ENCODE measurements at regions not wholly inside any gene's neighbourhood (a gene's known extent, or its start where the extent isn't known, plus 50 kb on each side); places are given as distances from the start of the nearest gene placed in this dataset.

DNA sequence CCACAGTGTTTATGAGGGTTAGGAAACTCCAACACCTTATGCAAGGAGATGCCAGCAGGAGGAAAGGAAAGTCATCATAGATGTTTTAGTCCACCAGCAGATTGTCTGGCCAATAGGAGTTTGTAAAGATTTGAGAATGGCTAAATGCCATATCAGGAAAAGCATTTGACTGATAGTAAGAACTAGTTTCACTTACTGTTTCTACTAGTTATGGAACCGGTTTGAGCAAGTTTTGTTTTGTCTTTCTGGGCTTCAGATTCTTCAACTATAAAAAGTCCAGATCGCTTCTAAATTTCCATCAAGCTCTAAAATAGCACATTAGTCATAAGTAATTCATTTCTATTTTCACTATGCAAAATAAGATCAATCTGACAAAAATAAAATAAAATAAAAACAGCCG lies 254.8 kb upstream of the TMCO5A start:
- H3K27me3 ChIP-seq (ENCODE audit: insufficient read depth, low read length): no peaks in the 10 kb centered on the region
- no peaks in the 10 kb centered on the region for H3K36me3 ChIP-seq (ENCODE audit: insufficient read depth, low read length)
- H3K79me2 ChIP-seq (ENCODE audit: control insufficient read depth, insufficient read depth, low read length, unreplicated experiment): no peaks in the 10 kb centered on the region
- H2AFZ ChIP-seq (ENCODE audit: low read length, unreplicated experiment): no peak overlapping the region
- H3K4me1 ChIP-seq (ENCODE audit: control insufficient read depth, insufficient read depth, low read length, unreplicated experiment): no peaks in the 10 kb centered on the region
- H3K27ac ChIP-seq (ENCODE audit: low read depth, low read length): no peak overlapping the region
- no peak overlapping the region for H3K4me3 ChIP-seq (ENCODE audit: low read depth, low read length)

GRCh38 chr15:37682304-37682703 lies 252.1 kb upstream of the TMCO5A start:
- no peaks in the 10 kb centered on the region for H3K4me1 ChIP-seq (ENCODE audit: control insufficient read depth, insufficient read depth, low read length, unreplicated experiment)

DNA sequence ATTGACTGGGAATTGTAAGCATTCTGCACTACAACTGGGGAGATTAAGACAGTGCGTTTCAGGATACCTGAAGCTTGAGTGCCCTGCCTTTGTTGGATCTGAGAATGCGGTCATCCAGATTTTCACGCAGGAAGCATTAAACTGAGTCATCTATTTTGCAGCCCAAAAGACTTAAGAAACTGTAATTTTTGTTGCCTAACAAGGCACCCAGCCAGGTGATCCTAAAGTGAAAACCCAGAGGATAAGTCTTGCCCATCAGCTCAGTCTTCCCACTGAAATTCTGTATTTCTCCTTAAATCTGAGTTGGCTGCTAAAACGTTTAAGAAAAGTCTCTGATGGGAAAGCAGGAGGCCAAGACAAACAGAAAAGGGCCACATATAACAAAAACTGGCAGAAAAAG lies 242.5 kb upstream of the TMCO5A start:
- H3K36me3 ChIP-seq (ENCODE audit: insufficient read depth, low read length): no peaks in the 10 kb centered on the region
- peaks cover 10% of the 10 kb centered on the region; the same call in 1 of the 2 replicates for H3K27me3 ChIP-seq (ENCODE audit: insufficient read depth, low read length)
- H3K4me1 ChIP-seq (ENCODE audit: control insufficient read depth, insufficient read depth, low read length, unreplicated experiment): no peaks in the 10 kb centered on the region
- H3K4me3 ChIP-seq (ENCODE audit: low read depth, low read length): no peak overlapping the region
- no peak overlapping the region for H2AFZ ChIP-seq (ENCODE audit: low read length, unreplicated experiment)
- H3K27ac ChIP-seq (ENCODE audit: low read depth, low read length): no peak overlapping the region
- H3K79me2 ChIP-seq (ENCODE audit: control insufficient read depth, insufficient read depth, low read length, unreplicated experiment): no peaks in the 10 kb centered on the region

More at GRCh38 chr15:37682304-37682703, 252.1 kb upstream of the TMCO5A start:
- H2AFZ ChIP-seq (ENCODE audit: low read length, unreplicated experiment): no peak overlapping the region
- H3K27ac ChIP-seq (ENCODE audit: low read depth, low read length): no peak overlapping the region
- no peaks in the 10 kb centered on the region for H3K27me3 ChIP-seq (ENCODE audit: insufficient read depth, low read length)
- H3K79me2 ChIP-seq (ENCODE audit: control insufficient read depth, insufficient read depth, low read length, unreplicated experiment): no peaks in the 10 kb centered on the region
- no peaks in the 10 kb centered on the region for H3K36me3 ChIP-seq (ENCODE audit: insufficient read depth, low read length)
- no peak overlapping the region for H3K4me3 ChIP-seq (ENCODE audit: low read depth, low read length)

- no peaks in the 10 kb centered on the region for H3K4me1 ChIP-seq (ENCODE audit: control insufficient read depth, insufficient read depth, low read length, unreplicated experiment)
- no peaks in the 10 kb centered on the region for H3K79me2 ChIP-seq (ENCODE audit: control insufficient read depth, insufficient read depth, low read length, unreplicated experiment)
- H3K36me3 ChIP-seq (ENCODE audit: insufficient read depth, low read length): no peaks in the 10 kb centered on the region
- H2AFZ ChIP-seq (ENCODE audit: low read length, unreplicated experiment): no peak overlapping the region
- H3K27me3 ChIP-seq (ENCODE audit: insufficient read depth, low read length): peaks cover 10% of the 10 kb centered on the region; the same call in 1 of the 2 replicates
- H3K4me3 ChIP-seq (ENCODE audit: low read depth, low read length): no peak overlapping the region
- H3K27ac ChIP-seq (ENCODE audit: low read depth, low read length): no peak overlapping the region
Measured at GRCh38 chr15:37693926-37694325, 240.5 kb upstream of the TMCO5A start.

DNA sequence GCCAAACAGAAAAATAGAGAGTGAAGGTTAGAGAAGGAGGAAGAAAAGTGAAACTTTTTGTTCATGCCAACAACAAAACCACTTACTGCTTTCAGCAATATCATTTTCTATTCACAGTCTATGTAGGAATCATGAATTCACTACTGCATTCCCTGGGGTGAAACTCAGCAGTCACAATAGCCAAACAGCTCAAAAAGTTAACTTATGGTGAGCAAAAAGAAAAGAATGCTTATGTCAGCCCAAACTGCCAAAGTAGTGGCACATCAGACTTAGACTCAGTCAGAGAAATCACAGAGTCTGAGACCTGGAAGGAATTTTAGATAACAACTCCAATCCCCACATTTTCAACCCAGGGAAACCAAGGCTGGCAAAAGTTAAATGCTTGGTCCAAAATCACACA lies 238.7 kb upstream of the TMCO5A start:
- Histone ChIP-seq H3K27ac (ENCODE audit: low read depth, low read length) (no peak overlapping the region), H3K79me2 (ENCODE audit: control insufficient read depth, insufficient read depth, low read length, unreplicated experiment) (no peaks in the 10 kb centered on the region), H3K4me3 (ENCODE audit: low read depth, low read length) (no peak overlapping the region), H3K27me3 (ENCODE audit: insufficient read depth, low read length) (no peaks in the 10 kb centered on the region), H2AFZ (ENCODE audit: low read length, unreplicated experiment) (no peak overlapping the region), H3K36me3 (ENCODE audit: insufficient read depth, low read length) (no peaks in the 10 kb centered on the region), H3K4me1 (ENCODE audit: control insufficient read depth, insufficient read depth, low read length, unreplicated experiment) (no peaks in the 10 kb centered on the region)

DNA sequence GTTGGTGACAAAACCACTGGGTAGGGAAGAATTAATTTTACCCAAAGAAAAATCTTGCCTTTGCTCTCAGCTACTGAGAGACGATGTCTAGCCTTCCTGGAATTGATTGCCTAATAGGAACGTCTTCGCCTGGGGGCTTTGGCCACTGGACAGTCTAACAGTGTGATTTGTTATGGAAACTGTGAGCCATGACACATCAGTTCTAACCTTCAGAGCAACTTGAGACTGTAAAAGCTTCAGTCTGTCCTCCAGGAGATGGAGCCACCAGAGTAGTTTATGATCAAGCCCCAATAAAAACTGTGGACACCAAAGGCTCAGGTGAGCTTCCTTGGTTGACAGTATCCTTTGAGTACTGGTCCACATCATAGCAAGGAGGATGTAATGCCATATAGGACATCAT lies 235.8 kb upstream of the TMCO5A start:
- Histone ChIP-seq H3K4me1 (ENCODE audit: control insufficient read depth, insufficient read depth, low read length, unreplicated experiment) (no peaks in the 10 kb centered on the region), H2AFZ (ENCODE audit: low read length, unreplicated experiment) (no peak overlapping the region), H3K79me2 (ENCODE audit: control insufficient read depth, insufficient read depth, low read length, unreplicated experiment) (no peaks in the 10 kb centered on the region), H3K27me3 (ENCODE audit: insufficient read depth, low read length) (0 out of 2 replicates have a peak, but pooled peaks cover 2% of the 10 kb centered on the region), H3K27ac (ENCODE audit: low read depth, low read length) (no peak overlapping the region), H3K4me3 (ENCODE audit: low read depth, low read length) (no peak overlapping the region), H3K36me3 (ENCODE audit: insufficient read depth, low read length) (no peaks in the 10 kb centered on the region)

DNA sequence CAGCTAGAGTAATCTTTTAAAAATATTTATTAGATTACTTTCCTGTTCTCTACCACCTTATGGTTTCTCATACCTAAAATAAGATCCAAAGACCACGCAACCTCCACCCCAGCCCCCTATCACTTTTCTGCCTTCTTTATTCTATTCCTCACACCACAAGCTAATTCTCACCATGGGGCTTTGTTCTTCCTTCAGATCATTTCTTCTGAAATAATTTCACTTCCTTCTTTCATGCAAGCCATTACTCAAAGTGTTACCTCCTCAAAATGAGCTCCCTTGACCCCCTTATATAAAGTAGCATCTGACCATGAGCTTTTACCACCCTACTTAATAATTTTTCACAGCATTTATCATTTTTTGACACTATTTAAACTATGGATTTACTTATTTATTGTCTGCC lies 233.2 kb upstream of the TMCO5A start:
- Histone ChIP-seq H3K4me3 (ENCODE audit: low read depth, low read length) (no peak overlapping the region), H3K36me3 (ENCODE audit: insufficient read depth, low read length) (no peaks in the 10 kb centered on the region), H3K27ac (ENCODE audit: low read depth, low read length) (no peak overlapping the region), H3K27me3 (ENCODE audit: insufficient read depth, low read length) (0 out of 2 replicates have a peak, but pooled peaks cover 2% of the 10 kb centered on the region), H3K79me2 (ENCODE audit: control insufficient read depth, insufficient read depth, low read length, unreplicated experiment) (no peaks in the 10 kb centered on the region), H3K4me1 (ENCODE audit: control insufficient read depth, insufficient read depth, low read length, unreplicated experiment) (no peaks in the 10 kb centered on the region), H2AFZ (ENCODE audit: low read length, unreplicated experiment) (no peak overlapping the region)

DNA sequence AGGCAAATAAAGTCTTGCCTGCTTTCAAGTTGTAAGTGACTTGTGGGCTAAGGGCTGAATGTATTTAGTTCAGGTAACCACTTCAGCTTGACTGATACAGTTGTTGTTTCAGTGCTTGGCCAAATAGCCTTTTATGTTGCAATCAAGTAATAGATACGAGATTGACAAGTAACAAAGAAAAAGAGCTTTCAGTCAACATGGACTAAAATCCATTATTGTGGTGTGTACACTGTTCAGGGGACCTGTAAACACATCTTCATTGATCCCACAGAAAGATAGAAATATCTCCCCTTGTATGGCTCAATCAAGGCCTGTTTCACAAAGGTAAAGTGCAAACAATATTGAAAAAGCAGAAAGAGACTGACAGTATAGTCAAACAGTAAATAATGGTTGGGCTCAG lies 224.8 kb upstream of the TMCO5A start:
- no peaks in the 10 kb centered on the region for H3K4me1 ChIP-seq (ENCODE audit: control insufficient read depth, insufficient read depth, low read length, unreplicated experiment)
- H3K4me3 ChIP-seq (ENCODE audit: low read depth, low read length): no peak overlapping the region
- no peaks in the 10 kb centered on the region for H3K79me2 ChIP-seq (ENCODE audit: control insufficient read depth, insufficient read depth, low read length, unreplicated experiment)
- H3K27ac ChIP-seq (ENCODE audit: low read depth, low read length): no peak overlapping the region
- H3K27me3 ChIP-seq (ENCODE audit: insufficient read depth, low read length): peaks cover 12% of the 10 kb centered on the region
- H2AFZ ChIP-seq (ENCODE audit: low read length, unreplicated experiment): no peak overlapping the region
- H3K36me3 ChIP-seq (ENCODE audit: insufficient read depth, low read length): no peaks in the 10 kb centered on the region

DNA sequence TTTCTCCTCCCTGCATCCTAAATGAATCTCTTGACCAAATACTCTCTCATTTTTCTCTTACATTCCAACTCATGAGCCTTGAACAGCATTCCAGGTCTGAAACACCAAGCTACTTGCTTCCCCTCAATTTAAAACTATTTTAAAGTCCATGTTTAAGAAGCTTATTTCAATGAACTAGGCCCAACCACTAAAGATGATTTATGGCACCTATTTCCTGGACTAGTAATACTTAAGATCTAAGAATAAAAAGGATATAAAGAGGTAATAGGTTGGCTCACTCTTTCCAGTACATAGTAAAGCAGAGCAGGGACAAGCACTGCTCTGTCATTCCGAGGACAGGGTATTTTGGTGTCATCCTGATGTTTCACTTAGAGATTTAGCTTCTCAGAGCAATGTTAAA lies 219.3 kb upstream of the TMCO5A start:
- Histone ChIP-seq H2AFZ (ENCODE audit: low read length, unreplicated experiment) (no peak overlapping the region), H3K4me1 (ENCODE audit: control insufficient read depth, insufficient read depth, low read length, unreplicated experiment) (no peaks in the 10 kb centered on the region)

DNA sequence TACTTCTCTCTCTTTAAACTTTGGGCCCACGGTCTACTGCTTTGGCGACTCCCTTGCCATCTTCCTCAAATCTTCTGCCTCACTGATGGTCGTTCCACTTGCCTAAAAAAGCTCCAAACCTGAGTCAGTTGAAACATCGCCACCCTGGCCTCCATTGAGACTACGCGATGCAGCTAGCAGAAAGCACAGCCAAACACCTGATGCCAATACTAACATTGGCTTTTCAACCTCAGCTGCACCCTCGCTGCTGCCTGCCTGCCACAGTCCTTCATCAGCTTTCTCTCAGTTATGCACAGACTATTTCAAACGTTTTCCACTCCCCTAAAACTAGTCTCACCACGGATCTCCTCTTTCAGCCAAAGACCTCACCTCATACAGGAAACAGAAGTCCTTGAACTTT lies 214.2 kb upstream of the TMCO5A start:
- Histone ChIP-seq H3K27ac (ENCODE audit: low read depth, low read length) (no peak overlapping the region), H3K4me1 (ENCODE audit: control insufficient read depth, insufficient read depth, low read length, unreplicated experiment) (no peaks in the 10 kb centered on the region), H3K36me3 (ENCODE audit: insufficient read depth, low read length) (no peaks in the 10 kb centered on the region), H3K4me3 (ENCODE audit: low read depth, low read length) (no peak overlapping the region), H2AFZ (ENCODE audit: low read length, unreplicated experiment) (no peak overlapping the region), H3K27me3 (ENCODE audit: insufficient read depth, low read length) (peaks cover 35% of the 10 kb centered on the region; the same call in 1 of the 2 replicates), H3K79me2 (ENCODE audit: control insufficient read depth, insufficient read depth, low read length, unreplicated experiment) (no peaks in the 10 kb centered on the region)

More for the DNA sequence above, 219.3 kb upstream of the TMCO5A start:
- Histone ChIP-seq H3K36me3 (ENCODE audit: insufficient read depth, low read length) (no peaks in the 10 kb centered on the region), H3K27me3 (ENCODE audit: insufficient read depth, low read length) (peaks cover 3% of the 10 kb centered on the region; the same call in 1 of the 2 replicates), H3K4me3 (ENCODE audit: low read depth, low read length) (no peak overlapping the region), H3K27ac (ENCODE audit: low read depth, low read length) (no peak overlapping the region), H3K79me2 (ENCODE audit: control insufficient read depth, insufficient read depth, low read length, unreplicated experiment) (no peaks in the 10 kb centered on the region)

- Histone ChIP-seq H3K4me1 (ENCODE audit: control insufficient read depth, insufficient read depth, low read length, unreplicated experiment) (no peaks in the 10 kb centered on the region), H3K36me3 (ENCODE audit: insufficient read depth, low read length) (no peaks in the 10 kb centered on the region), H2AFZ (ENCODE audit: low read length, unreplicated experiment) (no peak overlapping the region), H3K27me3 (ENCODE audit: insufficient read depth, low read length) (peaks cover 45% of the 10 kb centered on the region), H3K79me2 (ENCODE audit: control insufficient read depth, insufficient read depth, low read length, unreplicated experiment) (no peaks in the 10 kb centered on the region), H3K4me3 (ENCODE audit: low read depth, low read length) (no peak overlapping the region), H3K27ac (ENCODE audit: low read depth, low read length) (no peak overlapping the region)
Measured at GRCh38 chr15:37731146-37731746, 203.2 kb upstream of the TMCO5A start.

All from ACC112 (cell line).